Smooth muscle cell (in vitro differentiated cells): ENCODE measurements at regions not wholly inside any gene's neighbourhood (a gene's known extent, or its start where the extent isn't known, plus 50 kb on each side); places are given as distances from the start of the nearest gene placed in this dataset.

Experiments used
- DNase-seq: peaks from one replicate; lab custom pipeline; 2025; ENCODE audit not compliant: unreplicated experiment; lab: John Stamatoyannopoulos, UW
- H2AFZ ChIP-seq: fragments of 200-600 bp; sonication (generic); 2 replicates; pipeline ENCODE4 v1.6.0; 2016; ENCODE audit warnings: antibody characterized with exemption, low read depth, mild to moderate bottlenecking
- H3F3A ChIP-seq: fragments of 200-600 bp; sonication (generic); 2 replicates; pipeline ENCODE4 v1.6.0; 2017; ENCODE audit warnings: antibody characterized with exemption, low read depth
- H3K27ac ChIP-seq: fragments of 200-600 bp; sonication (generic); 2 replicates; pipeline ENCODE4 v1.5.1; 2016; ENCODE audit warnings: low read depth, mild to moderate bottlenecking
- H3K27me3 ChIP-seq: fragments of 200-600 bp; sonication (generic); 2 replicates; pipeline ENCODE4 v1.6.1; 2016; ENCODE audit warnings: low read depth, mild to moderate bottlenecking
- H3K36me3 ChIP-seq: fragments of 200-600 bp; sonication (generic); 2 replicates; pipeline ENCODE4 v1.5.1; 2016; ENCODE audit warnings: low read depth
- H3K4me1 ChIP-seq: fragments of 200-600 bp; sonication (generic); 2 replicates; pipeline ENCODE4 v1.5.1; 2016; ENCODE audit warnings: low read depth
- H3K4me2 ChIP-seq: fragments of 200-600 bp; sonication (generic); 2 replicates; pipeline ENCODE4 v1.6.0; 2016; ENCODE audit warnings: mild to moderate bottlenecking
- H3K4me3 ChIP-seq: fragments of 200-600 bp; sonication (generic); 2 replicates; pipeline ENCODE4 v1.5.1; 2016; ENCODE audit warnings: mild to moderate bottlenecking
- H3K79me2 ChIP-seq: fragments of 200-600 bp; sonication (generic); 2 replicates; pipeline ENCODE4 v1.6.0; 2016; ENCODE audit warnings: low read depth, mild to moderate bottlenecking
- H3K9ac ChIP-seq: fragments of 200-600 bp; sonication (generic); 2 replicates; pipeline ENCODE4 v1.6.0; 2016; ENCODE audit warnings: low read depth
- H3K9me3 ChIP-seq: fragments of 200-600 bp; sonication (generic); replicated peaks from 2 replicates; pipeline ENCODE4 v1.5.1; 2016; ENCODE audit warnings: low read depth
- H4K20me1 ChIP-seq: fragments of 200-600 bp; sonication (generic); 2 replicates; pipeline ENCODE4 v1.6.0; 2016; ENCODE audit warnings: low read depth
- CTCF ChIP-seq: fragments of 200-600 bp; sonication (generic); IDR thresholded peaks from 2 replicates; pipeline ENCODE4 v1.5.1; 2017; ENCODE audit warnings: borderline replicate concordance, mild to moderate bottlenecking, antibody characterized with exemption; ENCODE audit not compliant: insufficient read depth, poor library complexity, severe bottlenecking
- whole genome bisulfite sequencing: methylation state at CpG from one replicate; pipeline ENCODE4 v1.1.7; 2016; ENCODE audit warnings: low lambda C conversion rate; 5-methylcytosine and 5-hydroxymethylcytosine counted together

- Histone ChIP-seq H3K9me3 (no peaks in the 10 kb centered on the region), H3K27me3 (no peaks in the 10 kb centered on the region), H4K20me1 (no peaks in the 10 kb centered on the region), H3K4me3 (no peak overlapping the region), H3K79me2 (no peaks in the 10 kb centered on the region), H3F3A (peaks cover 5% of the 10 kb centered on the region), H2AFZ (no peak overlapping the region), H3K27ac (no peak overlapping the region), H3K9ac (no peak overlapping the region), H3K36me3 (no peaks in the 10 kb centered on the region), H3K4me1 (peaks cover 21% of the 10 kb centered on the region), H3K4me2 (no peak overlapping the region)
- TF ChIP-seq CTCF, result no peak
- WGBS, result 56% methylated on average over 3 of the region's 3 CpGs
- no peak for DNase-seq
Observed at GRCh38 chr5:56715986-56716385, 99.4 kb upstream of the MAP3K1 start.

GRCh38 chr5:56712895-56713591 lies 102.3 kb upstream of the MAP3K1 start:
- Histone ChIP-seq H3K79me2 (no peaks in the 10 kb centered on the region), H3K9ac (no peak overlapping the region), H3K9me3 (no peaks in the 10 kb centered on the region), H3K4me3 (no peak overlapping the region), H2AFZ (no peak overlapping the region), H3K27me3 (no peaks in the 10 kb centered on the region), H3K4me2 (no peak overlapping the region), H3K27ac (no peak overlapping the region), H4K20me1 (no peaks in the 10 kb centered on the region), H3K36me3 (no peaks in the 10 kb centered on the region), H3K4me1 (peaks cover 21% of the 10 kb centered on the region), H3F3A (peaks cover 5% of the 10 kb centered on the region)
- no peak for DNase-seq
- TF ChIP-seq CTCF, result no peak
- WGBS, result 70% methylated on average over 5 of the region's 5 CpGs

- Histone ChIP-seq H3K79me2 (no peaks in the 10 kb centered on the region), H3F3A (peaks cover 5% of the 10 kb centered on the region), H3K4me3 (no peak overlapping the region), H3K4me1 (peaks cover 16% of the 10 kb centered on the region), H3K9me3 (no peaks in the 10 kb centered on the region), H3K27ac (peak overlapping the region; percentile 52), H3K27me3 (no peaks in the 10 kb centered on the region), H3K36me3 (no peaks in the 10 kb centered on the region), H3K4me2 (peak overlapping the region; percentile 13), H2AFZ (no peak overlapping the region), H4K20me1 (no peaks in the 10 kb centered on the region), H3K9ac (no peak overlapping the region)
- DNase-seq, result no peak
- TF ChIP-seq CTCF, result no peak
- 17% methylated on average over 3 of the region's 3 CpGs for WGBS
Observed at GRCh38 chr5:56710826-56711590, 104.3 kb upstream of the MAP3K1 start.

GRCh38 chr5:56706504-56706903 lies 108.8 kb upstream of the MAP3K1 start:
- Histone ChIP-seq H3K27me3 (no peaks in the 10 kb centered on the region), H4K20me1 (no peaks in the 10 kb centered on the region), H3F3A (peaks cover 3% of the 10 kb centered on the region), H3K36me3 (no peaks in the 10 kb centered on the region), H3K9me3 (no peaks in the 10 kb centered on the region), H3K79me2 (no peaks in the 10 kb centered on the region), H3K9ac (no peak overlapping the region), H2AFZ (no peak overlapping the region), H3K4me3 (no peak overlapping the region), H3K27ac (no peak overlapping the region), H3K4me1 (no peaks in the 10 kb centered on the region), H3K4me2 (no peak overlapping the region)
- no peak for TF ChIP-seq CTCF
- DNase-seq, result no peak
- 96% methylated on average over 3 of the region's 3 CpGs for WGBS
